AG09319 (cell line): ENCODE measurements at regions not wholly inside any gene's neighbourhood (a gene's known extent, or its start where the extent isn't known, plus 50 kb on each side); places are given as distances from the start of the nearest gene placed in this dataset.

Source experiments
- DNase-seq: peaks from one replicate; pipeline ENCODE4 v3.0.0-alpha.2; 2010; ENCODE audit warnings: low read depth; ENCODE audit errors: extremely low read depth
- CTCF ChIP-seq: IDR thresholded peaks from 2 replicates; pipeline ENCODE4 v1.5.1; 2011; ENCODE audit warnings: low read depth, mild to moderate bottlenecking, inconsistent platforms, low read length, moderate library complexity

- no peak for TF ChIP-seq CTCF
- DNase-seq = no peak
Observed at GRCh38 chr4:138650495-138650894, 365.1 kb upstream of the NOCT start.

DNA sequence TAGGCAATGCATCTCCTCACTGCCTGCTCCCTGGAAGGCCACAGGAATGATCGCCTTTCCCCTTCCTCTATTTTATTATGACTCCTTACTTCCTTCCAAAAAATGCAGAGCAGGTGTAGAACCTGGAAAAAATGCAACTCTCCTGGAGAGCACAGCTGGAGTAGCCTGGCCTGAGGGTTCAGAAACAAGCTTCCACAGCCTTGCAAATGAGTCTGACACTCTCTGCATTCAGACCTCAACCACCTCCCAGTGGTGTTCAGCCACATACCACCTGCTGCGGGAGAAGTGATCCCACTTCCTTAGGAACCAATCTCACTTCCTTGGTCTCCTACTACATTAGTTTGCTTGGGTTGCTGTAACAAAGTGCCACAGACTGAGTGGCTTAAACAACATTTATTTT, 368.1 kb upstream of the NOCT start:
- no peak for DNase-seq
- TF ChIP-seq CTCF = no peak

DNA sequence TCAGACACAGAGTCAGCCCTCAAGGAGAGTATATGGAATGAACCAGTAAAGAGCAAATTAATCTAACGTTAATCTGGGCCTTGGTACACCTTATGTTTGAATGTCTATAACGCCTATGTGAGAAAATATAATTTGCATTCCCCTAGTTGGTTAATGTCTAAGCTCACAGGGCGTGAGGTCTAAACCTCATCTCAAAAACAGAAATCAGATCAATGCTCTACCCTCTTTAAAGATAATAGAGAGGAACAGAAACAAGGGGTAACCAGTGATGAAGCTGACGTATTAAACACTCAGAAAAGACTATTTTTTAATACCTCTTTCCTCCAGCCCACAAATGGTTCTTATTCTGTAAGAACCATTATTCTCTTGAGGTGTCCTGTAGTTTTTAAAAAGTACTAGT, 369.2 kb upstream of the NOCT start:
- no peak for DNase-seq
- no peak for TF ChIP-seq CTCF

DNA sequence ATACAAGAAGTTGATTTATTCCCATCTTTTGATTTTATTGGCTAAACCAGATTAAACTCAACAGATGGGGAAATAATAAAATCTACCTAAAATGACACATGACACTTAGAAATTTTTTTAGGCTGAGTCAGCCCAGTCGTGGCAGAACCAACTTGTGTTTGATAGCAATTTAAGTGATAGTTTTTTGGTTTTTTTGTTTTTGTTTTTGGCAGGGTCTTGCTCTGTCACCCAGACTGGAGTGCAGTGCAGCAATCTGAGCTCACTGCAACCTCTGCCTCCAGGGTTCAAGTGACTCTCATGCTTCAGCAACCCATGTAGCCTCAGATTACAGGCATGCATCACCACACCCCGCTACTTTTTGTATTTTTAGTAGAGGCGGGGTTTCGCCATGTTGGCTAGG, 370.3 kb upstream of the NOCT start:
- no peak for DNase-seq
- no peak for TF ChIP-seq CTCF

GRCh38 chr4:138644322-138644721, 371.3 kb upstream of the NOCT start:
- TF ChIP-seq CTCF = no peak
- no peak for DNase-seq

DNA sequence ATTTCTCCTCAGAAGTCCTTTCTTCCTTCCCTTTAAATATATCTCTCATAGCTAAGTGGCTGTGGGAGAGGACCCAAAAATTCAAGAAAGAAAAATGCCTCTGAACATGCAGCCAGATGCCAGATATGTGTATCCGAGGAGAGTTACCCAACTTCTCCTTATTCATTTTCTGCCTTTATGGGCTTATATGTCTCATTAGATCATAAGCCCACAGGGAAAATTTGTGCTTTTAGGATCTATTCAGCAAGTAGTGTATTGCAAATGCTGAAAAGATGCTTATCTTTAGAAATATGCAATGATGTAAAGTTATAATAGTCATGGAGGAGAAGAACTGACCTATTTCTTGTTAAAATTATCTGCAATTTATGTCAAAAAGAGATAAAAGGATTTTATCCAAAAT, 371.8 kb upstream of the NOCT start:
- DNase-seq = no peak
- no peak for TF ChIP-seq CTCF

DNA sequence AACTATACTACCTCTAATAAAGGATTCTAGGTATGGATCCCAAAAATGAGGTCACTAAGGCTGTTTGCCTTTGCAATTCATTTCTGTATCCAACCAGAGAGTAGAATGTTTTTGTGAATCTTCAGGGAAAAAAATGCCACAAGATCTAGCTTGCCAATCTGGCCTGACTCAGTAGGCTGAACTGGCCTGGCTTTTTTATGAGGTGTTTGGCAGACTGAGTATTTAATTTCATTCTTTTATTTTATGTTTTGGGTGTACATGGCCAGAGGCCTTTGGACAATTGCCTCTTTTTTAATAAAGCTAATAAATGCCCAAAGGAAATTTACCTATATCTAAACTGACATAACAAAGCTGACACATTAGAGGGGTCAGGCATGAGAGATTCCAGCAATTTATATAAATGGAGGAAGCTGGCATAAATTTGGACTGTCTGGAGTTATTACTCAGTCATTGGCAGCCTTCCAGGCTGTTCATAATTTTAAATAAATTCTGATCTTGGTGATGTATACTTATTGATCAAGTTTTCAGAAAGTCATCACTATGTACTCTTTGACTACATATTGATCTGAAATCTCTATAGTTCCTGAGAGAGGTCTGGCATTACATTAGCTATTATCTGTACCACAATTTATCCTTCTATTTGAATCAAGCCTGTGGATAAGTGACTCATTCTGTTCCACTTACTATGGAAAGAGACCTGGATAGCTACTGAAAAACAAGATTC, 376.4 kb upstream of the NOCT start:
- DNase-seq = no peak
- TF ChIP-seq CTCF = no peak
